ENCODE measurements at regions not wholly inside any gene's neighbourhood (a gene's known extent, or its start where the extent isn't known, plus 50 kb on each side); places are given as distances from the start of the nearest gene placed in this dataset.
"Not testable (repeated sequence)": the region's sequence is repeated elsewhere in the genome, so short reads cannot be mapped to it uniquely, and the experiment has no call there.

DNA sequence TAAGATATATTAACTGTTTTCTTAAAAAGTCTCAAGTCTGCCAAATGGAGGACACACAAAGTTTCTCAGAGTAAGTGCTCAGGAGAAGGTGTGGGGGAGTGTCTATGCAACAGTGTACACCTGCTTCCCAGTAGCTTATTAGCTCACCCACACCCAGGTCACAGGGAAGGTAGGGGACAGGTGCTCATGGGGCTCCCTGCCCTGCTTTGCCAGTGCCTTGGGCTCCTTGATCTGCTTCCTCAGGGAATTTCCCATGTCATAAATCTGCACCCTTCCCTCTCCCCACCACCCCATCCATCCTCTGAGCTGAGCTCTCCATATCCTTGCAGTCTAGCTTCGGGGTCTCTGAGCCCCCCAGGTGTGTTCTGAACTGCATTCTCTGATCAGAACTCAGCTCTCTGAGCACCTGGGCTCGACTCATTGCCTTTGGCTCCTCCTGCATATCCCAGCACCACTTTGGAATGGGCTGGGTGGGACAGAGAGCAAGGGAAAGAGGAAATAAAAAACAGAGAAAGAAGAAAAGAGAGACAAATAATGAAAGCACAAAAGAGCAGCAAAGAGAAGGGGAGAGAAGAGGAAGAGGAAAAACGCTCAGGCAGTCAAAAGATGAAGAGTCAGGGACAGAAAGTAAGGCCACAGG, 87.0 kb upstream of the ATP1B1 start:
- DNase-seq, result no peak

DNA sequence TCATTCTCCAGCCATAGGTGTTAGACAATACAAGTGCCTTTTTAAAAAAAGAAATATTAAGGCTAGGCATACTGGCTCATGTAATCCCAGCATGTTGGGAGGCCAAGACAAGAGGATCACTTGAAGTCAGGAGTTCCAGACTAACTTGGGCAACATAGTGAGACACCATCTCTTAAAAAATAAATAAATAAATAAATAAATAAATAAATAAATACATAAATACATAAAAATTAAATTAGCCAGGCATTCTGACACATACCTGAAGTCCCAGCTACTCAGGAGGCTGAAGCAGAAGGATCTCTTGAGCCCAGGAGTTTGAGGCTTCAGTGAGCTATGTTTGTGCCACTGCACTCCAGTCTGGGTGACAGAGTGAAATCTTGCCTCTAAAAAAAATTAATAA, 85.8 kb upstream of the ATP1B1 start:
- DNase-seq, result no peak

GRCh38 chr1:169022648-169023047, 83.8 kb upstream of the ATP1B1 start:
- DNase-seq, result no peak

DNA sequence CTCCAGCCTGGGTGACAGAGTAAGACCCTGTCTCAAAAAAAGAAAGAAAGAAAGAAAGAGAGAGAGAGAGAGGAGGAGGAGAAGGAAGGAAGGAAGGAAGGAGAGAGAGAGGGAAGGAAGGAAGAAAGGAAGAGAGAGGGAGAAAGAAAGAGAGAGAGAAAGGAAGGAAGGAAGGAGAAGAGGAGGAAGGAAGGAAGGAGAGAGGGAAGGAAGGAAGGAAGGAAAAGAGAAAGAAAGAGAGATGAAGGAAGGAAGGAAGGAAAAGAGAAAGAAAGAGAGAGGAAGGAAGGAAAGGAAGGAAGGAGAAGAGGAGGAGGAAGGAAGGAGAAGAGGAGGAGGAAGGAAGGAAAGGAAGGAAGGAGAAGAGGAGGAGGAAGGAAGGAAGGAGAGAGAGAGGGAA, 82.2 kb upstream of the ATP1B1 start:
- no peak for DNase-seq

DNA sequence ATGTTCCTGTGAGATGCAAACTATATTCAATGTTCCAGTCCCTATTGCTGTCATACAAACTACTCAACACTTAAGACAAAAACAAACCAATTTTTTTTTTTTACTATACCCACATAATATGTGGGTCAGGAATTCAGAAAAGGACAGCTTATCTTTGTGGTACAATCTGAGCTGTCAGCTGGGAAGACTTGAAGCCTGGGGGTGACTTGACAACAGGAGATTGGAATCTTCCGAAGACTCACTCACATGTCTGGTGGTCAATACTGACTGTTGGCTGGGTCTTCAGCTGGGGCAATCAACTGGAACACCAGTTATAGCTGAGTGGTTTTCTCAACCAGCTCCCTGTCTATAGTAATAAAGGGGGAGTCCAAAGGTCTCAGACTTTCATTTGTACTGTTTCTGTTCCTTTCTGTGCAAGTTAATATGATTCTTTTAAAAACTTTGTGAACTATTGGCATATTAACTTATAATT, 81.7 kb upstream of the ATP1B1 start:
- no peak for DNase-seq

DNA sequence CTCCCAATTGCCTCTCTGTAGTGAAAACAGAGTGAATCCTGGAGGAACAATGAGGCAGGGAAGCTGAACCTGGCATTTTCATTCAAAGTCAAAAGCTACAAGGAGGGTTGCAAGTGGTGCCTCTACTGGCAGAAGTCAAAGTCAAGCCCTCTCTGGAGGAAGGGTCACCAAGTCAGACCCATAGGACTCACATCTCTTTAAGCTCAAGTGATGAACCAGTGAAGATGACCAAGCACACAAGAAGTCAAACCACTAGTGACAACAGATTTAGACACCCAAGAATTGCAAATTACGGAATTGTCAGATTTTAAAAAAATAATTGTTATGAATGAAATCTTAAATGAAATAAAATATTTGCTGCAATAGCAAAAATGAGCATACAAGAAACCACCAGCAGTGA, 81.1 kb upstream of the ATP1B1 start:
- DNase-seq, result no peak

DNA sequence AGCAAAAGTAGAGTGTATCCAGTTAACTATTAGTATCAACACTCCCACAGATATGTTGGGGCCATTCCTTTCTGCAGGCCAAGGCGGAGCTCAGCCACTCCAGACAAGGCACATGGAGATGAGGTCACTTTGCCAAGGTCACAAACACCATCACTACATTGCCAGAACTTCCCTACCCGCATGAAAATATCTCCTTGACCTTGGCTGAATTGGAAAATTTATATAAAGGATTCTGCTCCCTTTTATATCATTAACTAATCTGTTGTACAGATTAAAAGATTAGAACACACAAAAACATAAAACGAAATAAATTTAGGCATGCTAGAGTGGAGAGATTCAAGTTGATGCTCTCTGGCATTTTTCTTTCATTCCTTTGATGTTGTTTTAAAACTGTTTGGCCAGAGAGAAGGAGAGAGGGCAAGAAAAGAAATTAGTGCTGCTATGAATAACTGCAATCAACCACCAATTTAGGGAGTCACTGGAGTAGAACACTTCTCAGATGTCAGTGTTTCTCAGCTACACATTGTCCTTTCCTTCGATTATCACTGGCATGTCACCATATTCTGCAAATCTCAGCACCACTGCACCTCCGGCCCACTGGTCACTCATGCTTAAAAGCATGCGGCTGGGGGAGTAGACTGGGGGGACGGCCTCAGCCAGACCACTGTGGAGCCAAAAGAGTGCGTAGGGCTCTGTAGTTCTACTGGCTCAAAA, 78.7 kb upstream of the ATP1B1 start:
- no peak for DNase-seq

DNA sequence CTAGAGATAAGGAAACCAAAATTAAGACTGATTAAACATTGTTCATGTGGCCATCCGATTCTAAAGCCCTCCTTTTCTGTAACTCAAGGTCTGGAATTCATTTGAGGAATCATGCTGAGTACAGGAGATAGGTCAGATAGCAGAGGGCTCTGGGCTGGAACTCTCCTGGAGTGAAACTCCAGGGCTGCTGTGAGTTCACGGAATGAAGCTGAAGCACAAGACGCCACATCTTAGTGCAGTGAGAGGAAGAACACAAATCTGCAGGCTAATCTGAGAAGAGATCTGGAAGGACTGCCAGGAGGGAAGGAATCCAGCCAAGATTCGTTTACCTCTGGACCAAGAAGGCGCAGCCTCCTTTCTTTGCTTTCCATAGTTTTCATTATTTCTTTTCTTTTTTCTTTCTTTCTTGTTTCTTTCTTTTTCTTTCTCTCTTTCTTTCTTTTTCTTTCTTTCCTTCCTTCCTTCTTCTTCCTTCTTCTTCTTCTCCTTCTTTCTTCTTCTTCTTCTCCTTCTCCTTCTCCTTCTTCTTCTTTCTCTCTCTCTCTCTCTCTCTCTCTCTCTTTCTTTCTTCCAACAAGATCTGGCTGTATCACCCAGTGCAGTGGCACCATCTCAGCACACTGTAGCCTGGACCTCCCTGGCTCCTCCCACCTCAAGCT, 74.8 kb upstream of the ATP1B1 start:
- no peak for DNase-seq

DNA sequence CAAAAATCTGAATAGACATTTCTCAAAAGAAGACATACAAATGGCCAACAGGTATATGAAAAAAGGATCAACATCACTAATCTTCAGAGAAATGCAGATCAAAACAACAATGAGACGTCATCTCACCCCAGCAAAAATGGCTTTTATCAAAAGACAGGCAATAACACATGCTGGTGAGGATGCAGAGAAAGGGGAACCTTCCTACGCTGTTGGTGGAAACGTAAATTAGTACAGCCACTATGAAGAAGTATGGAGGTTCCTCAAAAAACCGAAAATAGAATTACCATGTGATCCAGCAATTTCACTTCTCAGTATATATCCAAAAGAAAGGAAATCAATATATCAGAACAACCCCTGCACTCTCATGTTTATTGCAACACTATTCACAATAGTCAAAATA, 65.1 kb upstream of the ATP1B1 start:
- DNase-seq, result no peak

- DNase-seq, result no peak
These were observed 64.1 kb upstream of the ATP1B1 start for GRCh38 chr1:169042377-169042776.

DNA sequence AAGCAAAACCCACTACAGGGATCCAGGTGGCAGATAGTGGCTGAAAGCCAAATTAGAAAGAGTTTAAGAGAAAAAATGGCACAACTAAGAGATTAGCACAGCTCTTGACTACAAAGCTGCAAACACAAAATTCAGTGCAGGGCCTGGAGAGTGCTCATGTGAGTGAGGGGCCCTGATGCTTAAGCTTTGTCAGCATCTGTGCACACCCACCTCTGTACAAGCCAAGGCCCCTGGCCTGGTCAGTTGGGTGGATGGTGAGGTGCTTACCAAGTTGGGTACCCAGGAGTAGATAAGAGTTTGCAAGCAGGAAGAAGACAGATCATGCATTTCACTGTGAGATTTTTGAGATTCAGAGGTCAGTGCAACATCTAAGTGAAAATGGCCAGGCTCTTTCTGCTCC, 62.7 kb upstream of the ATP1B1 start:
- DNase-seq, result no peak

DNA sequence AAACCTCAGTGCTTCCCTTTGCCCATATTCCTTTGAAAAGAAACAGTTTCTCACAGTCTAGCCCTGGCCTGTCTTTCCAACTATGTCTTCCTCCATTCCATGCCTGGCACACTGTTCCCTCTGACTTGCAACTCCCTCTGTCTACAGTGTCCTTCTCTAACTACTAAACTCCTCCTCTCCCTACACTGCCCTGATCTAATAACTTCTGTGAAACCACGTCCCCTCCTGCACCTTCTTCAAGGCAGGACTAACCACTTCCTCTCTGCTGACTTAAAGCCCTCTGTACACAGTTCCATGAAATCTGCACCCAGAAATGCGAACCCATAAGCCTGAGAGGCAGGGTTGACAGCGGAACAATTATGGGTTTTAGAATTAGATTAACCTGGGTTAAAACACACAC, 62.2 kb upstream of the ATP1B1 start:
- DNase-seq, result no peak

DNA sequence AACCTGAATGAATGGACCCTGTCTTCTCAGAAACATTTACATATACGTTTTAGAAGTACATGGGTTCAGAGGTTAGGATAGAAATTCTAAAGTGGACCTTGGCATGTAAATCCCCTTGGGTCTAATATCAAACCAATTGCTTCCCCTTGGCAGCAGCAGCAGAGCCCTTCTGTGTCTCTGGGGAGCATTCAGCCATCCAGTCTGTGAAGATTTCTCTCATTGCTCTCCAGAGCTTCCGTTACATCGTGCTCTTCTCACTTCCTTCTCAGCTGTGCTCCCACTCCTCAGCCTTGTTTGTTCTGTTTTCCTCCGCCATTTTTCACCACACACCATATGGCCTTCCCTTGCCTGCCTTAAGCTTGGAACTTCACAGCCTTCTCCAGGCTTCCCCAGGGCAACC, 61.5 kb upstream of the ATP1B1 start:
- peak in 1 of 2 experiments; percentile 16 for DNase-seq

- no peak for DNase-seq
These were observed 59.8 kb upstream of the ATP1B1 start for GRCh38 chr1:169046671-169047070.

DNA sequence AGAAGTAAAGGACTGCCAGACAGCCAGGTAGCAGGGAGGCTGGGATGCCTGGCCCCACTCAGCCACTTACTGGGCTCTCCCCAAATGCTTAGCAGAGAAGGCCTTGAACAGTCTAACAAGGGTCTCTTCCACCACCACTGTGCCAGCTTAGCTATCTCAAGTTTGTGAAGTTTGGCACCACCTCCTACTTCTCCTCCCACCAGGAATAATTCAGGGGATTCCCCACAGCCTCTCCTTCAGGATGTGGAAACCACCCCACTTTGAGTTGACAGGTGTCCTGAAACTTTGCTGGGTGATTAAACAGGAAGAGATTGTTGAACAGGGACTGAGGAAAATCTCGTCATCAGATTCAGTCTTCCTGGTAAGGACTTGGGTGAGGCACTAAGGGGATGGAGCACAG, 59.4 kb upstream of the ATP1B1 start:
- DNase-seq, result no peak

GRCh38 chr1:169048043-169048442, 58.4 kb upstream of the ATP1B1 start:
- DNase-seq, result no peak

GRCh38 chr1:169049258-169049938, 57.1 kb upstream of the ATP1B1 start:
- DNase-seq, result no peak

GRCh38 chr1:169051171-169051570, 55.3 kb upstream of the ATP1B1 start:
- DNase-seq, result no peak

- not testable (repeated sequence) for DNase-seq
These were observed 54.3 kb upstream of the ATP1B1 start for GRCh38 chr1:169052171-169052570.

GRCh38 chr1:169052727-169053126, 53.8 kb upstream of the ATP1B1 start:
- DNase-seq, result no peak

- no peak for DNase-seq
These were observed 53.3 kb upstream of the ATP1B1 start for GRCh38 chr1:169053196-169053595.
